Astrocyte of the hippocampus (primary cell): ENCODE measurements at regions not wholly inside any gene's neighbourhood (a gene's known extent, or its start where the extent isn't known, plus 50 kb on each side); places are given as distances from the start of the nearest gene placed in this dataset.

Experiments used
- DNase-seq: peaks from one replicate; pipeline ENCODE4 v3.0.0; 2011; ENCODE audit warnings: low read depth, low spot score

DNA sequence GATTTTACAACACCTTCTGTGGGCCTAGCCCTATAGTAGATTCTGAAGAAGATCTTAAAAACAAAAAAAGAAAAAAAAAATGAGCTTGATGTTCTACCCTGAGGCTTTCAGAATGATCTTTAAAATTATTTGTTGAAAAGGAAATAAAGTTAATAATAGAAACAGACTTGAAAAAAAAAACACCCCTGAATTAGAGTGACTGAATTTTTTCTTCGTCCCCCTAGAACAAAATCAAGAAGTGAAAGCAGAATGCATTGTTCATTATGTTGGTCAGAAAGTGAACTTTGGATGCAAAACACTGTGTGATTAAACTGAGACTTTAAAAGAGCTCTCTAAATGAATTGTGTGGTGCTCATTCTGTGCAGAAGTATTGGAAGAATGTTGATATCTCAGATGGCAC, 1384.4 kb upstream of the PIK3C3 start:
- no peak for DNase-seq

DNA sequence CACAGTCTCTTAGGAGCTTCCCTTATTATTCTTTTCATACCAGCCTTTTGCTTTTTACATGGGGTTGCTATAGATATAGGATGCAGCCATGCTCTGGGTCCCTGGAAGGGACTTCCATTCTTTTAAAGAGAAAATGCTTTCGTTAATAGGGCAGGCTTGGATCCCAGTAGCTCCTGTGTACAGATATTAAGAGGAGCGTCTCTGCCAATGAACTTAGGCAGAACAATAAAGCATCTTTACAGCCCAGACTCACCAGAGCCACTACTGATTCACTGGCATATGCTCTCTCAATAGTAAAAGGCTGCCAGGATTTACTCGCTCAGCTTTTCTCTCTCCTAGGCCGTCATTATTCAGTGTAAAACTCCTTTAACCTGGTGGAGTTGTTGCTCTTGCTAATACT, 1385.4 kb upstream of the PIK3C3 start:
- DNase-seq: no peak

DNA sequence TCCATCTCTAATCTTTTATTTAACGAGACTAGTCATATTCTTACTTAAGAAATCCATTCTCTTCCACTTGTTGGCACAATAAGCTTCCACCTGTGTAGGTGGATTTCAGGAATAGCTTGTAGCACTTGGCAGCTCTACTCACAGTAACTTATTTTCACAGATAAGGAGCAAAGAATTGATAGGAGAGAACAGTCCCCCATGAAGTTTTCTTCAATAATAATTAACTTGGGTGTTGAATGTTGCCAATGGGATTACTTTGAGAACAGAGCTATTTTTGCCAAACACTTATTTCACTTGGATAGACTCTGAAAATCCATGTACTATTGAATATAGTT, 1388.6 kb upstream of the PIK3C3 start:
- no peak for DNase-seq

DNA sequence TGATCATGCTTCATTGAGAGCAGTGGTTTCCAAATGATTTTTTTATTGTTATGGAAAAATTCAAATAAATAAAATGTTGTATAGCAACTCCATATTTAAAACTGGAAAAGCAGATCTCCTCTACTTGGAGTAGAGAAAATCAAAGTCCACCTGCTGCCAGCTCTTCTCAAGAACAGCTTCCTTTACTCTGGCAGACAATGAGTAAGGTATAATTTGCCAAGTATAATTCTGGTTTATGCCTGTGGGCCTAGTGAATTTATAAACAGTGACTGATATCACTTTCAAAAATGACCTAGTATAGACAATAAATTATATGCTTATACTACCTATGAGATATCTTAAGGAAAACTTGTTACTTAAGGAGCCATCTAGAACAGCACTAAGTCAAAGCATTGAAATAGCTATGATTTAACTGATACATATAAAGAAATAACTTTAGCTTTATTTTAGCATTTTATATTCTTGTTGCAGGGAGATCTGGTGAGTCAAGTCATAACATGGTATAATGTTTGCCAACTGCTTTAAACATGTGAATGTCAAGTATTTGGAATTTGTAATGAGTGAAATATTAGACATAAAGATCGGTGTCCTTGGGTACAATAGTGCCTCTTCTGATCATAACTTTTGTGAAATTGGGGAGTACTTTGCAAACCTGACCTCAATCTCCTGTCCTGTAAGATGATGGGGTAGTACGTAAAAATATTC, 1389.1 kb upstream of the PIK3C3 start:
- no peak for DNase-seq

DNA sequence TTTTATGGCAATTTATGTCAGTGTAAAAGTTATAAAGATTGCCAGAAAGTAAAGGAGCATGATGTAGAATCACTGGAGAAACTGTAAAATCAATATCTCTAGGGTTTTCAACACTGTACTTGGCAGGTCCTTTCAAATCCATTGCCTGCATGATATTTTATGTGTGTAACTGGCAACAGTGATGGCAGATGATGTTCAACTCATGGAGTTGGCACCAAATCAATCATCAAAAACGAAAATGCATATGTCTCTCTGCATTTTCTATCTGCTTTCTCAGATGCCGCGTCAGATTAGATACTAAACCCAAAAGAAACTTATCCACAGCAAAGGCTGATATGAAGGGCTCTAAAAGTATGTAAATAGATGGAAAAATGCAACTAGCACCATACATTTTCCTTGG, 1395.5 kb upstream of the PIK3C3 start:
- DNase-seq: no peak

DNA sequence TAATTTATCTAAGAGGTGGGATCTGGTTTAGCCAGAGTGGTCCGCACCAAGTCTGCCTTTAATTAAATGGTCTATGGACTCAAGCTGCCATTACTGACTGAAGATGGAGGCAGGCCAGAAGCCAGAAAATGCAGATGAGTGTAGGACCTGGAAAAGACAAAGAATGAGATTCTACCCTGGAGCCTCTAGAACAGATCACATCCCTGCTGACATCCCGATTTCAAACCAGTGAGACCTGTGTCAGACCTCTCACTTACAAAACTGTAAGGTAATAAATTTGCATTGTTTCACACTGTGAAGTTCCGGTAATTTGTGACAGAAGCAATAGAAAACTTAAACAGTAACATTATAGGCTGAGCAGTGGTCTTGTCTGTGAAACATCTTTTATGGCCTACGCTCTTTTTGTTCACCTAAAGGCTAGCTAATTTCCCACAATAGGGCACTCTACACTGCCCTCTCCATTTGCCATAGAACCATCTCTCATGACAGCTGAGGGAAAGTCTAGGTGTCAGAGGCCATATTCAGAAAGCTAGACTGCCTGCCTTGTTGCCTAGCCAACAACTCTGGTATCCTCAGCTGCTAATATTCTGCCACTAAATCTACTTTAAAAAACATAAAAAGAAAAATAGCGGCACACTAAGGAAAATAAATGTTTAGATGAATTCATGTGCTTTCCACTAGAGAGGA, 1396.2 kb upstream of the PIK3C3 start:
- no peak for DNase-seq

DNA sequence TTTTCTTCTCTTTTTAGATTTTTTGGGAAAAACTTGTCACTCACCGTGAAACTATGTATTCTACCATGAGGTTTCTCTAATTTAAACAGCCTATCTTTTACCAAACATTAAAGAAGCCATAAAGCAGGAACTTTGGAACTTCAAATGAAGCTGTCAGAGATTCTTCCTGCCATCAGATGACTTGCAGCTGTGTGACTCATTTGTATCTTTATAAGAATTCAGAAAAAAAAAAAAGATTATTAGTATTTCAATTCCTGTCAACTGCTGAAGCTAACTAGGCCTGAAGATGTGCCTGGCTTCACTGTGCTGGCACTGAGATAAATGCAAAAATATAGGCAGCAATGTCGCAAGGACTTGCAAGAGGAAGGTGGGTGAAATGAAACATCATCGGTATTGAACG, 1399.1 kb upstream of the PIK3C3 start:
- DNase-seq: no peak

DNA sequence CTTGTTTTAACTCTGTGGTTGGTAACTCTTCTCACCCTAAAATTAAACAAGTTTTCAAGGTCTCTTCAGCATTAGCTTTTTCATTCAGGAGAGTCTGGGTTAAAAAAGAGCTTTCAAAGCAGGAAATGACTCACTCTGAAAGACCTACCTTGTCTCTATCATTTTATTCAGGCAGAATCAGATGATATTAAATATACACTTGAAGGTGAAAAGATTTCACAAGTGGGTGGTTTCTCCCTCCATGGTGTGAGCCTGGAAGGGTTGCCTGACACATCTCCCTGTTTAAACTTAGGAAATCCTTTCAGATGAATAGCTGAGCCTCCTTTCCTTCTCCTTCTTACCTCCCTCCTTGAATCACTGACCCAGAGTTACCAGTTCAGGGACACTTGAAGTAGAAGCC, 1402.0 kb upstream of the PIK3C3 start:
- DNase-seq: no peak

DNA sequence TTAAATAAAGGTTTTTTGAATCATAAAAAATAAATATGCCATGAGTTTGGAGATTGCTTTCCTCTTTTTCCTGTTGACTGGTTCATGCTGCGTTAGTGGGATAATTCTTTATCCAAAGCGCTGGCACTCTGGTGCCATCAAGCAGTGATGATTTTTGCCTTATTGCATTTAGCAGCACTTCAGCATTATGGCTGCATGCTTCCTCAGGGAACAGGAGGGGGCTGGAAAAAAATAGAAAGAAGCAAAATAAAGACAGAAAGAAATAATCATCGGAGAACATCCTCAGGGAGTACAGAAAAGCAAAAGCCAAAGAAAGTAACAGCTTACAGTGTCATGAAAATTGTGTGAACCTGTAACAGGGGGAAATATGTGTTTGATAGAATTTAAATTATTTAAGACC, 1408.2 kb upstream of the PIK3C3 start:
- no peak for DNase-seq

DNA sequence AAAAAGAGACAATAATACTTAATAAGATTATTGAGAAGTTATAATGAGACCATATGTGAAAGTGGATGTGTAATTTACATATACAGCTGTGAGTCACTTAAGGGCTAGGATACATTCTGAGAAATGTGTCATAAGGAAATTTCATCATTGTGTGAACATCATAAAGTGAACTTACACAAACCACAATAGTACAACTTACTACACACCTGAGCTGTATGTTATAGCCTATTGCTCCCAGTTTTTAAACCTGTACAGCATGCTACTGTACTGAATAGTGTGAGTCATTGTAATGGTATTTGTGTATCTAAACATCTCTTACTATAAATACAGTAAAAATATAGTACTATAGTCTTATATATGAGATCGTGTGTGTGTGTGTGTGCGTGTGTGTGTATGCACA, 1420.3 kb upstream of the PIK3C3 start:
- no peak for DNase-seq

DNA sequence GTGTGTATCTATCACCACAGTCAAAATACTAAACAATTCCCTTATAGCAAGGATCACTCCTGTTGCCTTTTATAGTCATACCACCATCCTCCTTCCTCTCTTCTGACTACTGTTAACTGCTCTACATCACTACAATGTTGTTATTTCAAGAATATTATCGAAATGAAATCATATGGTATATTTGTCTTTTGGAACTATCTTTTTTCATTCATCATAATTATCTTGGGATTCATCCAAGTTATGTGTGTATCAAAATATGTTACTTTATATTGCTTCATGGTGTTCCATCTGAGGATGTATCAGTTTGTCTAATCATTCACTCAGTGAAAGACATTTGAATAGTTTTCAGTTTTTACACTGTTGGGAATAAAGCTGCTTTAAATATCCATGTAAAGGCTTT, 1423.0 kb upstream of the PIK3C3 start:
- DNase-seq: no peak

DNA sequence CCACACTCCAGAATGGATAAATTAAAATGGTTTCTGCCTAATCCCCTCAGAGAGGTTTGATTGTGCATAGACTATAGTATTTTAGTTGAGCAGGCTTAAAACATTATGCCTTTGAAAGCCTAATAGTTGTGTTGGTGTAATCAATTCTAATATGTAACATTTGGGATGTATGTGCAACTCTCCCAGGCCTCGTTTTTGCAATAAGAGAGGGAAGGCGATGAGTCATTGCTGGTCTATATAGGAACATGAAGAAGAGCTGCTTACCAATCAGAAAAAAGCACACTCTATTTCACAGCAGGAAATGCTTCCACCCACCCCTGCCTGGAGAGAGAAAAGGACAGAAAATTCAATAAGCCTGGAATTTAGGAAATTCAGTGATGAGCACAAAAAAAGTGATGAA, 1424.0 kb upstream of the PIK3C3 start:
- no peak for DNase-seq

DNA sequence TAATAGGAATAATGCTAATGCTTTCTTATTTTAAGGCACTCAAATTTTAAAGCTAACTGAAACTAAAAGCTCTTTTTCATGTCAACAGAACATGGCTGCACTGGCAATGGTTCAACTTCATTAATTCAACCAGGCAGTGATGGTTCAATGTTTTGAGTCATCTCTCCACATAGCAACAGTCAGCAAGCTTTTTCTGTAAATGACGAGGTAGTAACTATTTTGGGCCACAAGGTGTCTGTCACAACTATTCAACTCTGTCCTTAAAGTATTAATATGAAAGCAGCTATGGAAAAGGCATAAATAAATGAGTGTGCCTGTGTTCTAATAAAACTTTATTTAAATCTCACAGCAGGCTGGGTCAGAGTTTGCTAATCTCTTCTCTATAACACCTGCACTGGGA, 1425.6 kb upstream of the PIK3C3 start:
- peak; percentile 43 for DNase-seq

DNA sequence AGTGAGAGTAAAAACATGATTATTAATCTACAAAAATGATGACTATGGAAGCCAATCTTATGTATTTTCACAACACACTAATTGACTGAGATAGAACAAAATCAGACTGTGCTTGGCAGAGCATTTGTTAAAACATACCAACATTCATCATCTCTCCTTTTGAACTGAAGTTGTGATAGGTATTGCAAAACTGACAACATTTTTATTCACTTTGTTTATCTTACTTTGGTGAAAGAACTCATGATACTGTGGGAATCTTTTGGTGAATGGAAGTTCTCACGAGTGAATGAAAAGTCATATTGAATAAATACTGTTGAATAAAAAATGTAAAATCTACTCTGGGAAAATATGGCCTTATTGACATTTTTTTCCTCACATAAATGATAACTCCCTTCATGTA, 1430.2 kb upstream of the PIK3C3 start:
- no peak for DNase-seq

DNA sequence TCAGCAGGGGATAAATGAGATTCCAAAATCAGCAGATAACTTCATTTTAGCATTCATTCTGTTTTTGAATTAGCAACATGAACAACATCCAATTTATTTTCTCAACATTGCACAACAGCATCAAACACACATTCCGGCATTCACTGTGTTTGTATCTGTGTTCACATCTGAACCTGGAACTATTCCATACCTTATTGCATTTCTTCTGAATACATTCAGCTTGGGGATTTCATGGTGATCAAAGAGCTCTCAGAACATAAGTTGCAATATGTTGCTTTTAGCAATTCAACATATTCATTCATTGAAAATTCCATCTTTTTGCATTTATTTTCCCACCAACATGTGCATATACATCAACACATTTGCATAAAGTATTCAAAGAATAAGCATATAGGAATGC, 1431.7 kb upstream of the PIK3C3 start:
- no peak for DNase-seq

DNA sequence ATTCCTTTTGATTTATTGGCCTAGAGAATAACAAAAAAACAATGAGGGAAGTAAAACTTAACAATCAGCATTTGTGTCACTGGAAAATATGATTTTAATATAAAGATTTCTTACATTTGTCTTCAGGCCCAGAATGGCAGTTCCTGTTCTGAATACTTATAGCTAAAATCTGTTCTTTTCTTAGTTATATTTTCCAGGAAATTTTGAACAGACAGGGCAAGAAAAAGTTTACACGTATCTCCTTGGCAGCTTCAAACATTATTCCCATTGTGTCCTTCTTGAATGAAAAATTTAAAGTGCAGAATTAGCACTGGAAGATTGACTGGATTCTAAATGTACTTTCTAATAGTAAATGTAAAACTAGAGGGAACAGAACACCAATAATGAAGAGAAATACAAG, 1454.0 kb upstream of the PIK3C3 start:
- DNase-seq: no peak

DNA sequence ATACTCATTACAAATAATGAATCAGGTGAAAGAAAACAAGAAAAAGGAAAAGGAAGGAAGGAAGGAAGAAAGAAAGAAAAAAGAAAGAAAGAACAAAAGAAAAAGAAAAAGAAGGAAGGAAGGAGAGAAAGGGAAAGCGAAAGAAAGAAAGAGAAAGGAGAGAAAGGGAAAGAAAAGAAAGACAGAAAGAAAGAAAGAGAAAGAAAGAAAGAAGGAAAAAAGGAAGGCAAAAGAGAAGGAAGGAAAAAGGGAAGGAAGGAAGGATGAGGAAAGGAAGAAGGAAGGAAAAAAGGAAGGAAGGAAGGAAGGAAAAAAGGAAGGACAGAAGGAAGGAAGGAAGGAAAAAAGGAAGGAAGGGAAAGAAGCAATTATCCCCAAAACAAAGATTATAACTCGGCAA, 1460.4 kb upstream of the PIK3C3 start:
- no peak for DNase-seq

DNA sequence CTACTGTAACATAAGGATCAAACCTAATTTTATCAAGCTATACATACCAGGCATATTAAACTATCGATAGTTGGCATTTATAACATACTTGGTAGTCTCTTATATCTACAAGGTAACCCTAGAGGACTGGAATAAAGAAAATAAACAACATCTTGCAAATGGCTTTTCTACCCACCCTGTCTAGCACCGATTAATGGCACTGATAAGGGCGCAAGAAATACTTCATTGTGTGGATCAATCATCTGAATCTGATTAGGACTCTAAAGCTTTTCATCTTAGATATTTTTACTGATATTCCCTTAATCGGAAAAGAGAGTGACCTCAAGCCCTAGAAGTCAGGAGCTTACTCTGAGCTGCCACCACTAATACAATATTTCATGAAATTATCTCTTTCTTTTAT, 1461.7 kb upstream of the PIK3C3 start:
- no peak for DNase-seq

DNA sequence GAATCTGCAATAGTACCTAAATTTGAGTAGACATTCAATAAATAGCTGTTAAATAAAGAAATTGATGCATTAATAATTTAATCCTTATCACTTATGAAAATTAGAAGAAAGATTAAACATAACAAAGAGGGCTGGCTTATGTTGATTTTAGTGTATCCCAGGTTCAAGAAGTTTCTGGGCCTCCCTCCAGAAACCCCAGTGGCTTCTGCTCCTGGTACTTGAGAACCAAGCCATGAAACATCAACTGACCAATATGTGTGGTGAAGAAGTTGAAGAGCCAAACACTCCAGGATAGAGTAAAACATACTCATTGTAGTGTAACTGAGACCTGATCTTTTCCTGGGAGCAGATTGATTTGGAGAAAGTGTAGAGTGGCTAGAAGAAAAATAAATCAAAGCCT, 1465.7 kb upstream of the PIK3C3 start:
- DNase-seq: no peak

DNA sequence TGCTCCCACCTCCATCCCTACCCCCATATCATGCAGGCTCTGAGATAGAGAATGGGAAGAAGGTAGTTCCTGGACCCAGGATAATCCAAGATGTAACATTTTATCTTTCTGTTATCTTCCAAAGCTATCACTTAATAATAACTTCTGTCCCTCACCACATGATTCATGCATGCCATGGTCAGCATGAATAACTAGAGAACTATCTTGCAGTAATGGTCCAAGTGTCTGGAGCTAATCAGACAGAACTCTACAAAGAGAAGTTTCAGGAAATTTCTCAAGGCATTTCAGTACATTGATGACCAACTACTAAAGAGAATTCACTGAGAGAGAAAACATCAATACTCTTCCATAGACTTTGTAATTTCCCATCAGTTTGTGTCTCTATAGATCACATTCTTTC, 1469.7 kb upstream of the PIK3C3 start:
- DNase-seq: peak; percentile 54

DNA sequence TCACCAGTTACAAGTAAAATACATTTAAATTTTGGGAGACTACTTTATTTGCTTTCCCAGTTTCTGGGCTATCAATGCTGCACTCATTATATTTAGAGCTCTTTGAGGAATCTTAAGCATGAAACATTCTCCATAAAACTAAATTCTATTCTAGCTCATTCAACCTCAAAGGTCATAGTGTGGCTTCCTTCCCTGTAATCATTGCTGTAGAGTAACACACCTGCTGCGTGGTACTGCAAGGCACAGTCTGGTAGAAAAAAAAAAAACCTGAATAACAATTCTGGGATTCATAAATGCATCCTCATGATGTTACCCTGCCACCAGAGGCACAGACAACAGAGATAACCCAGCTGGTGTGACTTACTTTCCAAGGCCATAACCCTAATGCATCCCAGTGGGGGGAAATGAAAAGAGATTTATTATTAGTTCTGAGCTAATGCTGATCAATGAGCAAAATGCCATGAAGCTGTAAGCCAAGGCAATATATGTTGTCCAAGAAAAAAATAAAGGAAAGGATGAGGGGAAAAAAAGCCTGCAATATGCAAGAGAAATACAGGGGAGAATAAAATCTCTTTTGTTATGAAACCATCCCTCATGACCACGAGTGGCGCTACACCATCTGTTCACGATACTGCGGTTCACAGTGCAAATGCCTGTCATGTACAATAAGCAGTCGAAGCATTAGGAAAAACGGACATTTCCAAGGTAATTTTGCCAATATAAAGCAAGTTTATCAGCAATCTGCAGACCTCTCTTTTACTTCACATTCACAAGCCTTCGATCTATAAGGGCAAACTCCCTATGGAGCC, 1481.6 kb upstream of the PIK3C3 start:
- no peak for DNase-seq

DNA sequence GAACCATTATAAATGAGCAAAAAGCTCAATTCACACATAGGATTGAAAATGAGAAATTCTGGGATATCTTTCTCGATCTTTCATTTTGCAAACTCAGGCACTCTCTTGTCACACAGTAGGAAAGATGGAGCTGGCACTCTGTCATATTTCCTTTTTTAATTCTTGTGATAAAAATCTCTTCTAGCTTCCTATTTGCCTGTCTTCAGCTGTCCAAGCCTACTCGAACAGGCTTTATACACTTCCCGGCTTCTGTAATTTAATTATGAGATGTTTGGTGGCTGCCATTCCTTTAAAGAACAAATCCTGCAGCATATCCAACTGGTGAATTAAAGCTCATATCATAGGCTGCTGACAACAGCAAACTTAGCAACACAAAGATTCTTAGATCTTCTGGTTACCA, 1484.3 kb upstream of the PIK3C3 start:
- no peak for DNase-seq

DNA sequence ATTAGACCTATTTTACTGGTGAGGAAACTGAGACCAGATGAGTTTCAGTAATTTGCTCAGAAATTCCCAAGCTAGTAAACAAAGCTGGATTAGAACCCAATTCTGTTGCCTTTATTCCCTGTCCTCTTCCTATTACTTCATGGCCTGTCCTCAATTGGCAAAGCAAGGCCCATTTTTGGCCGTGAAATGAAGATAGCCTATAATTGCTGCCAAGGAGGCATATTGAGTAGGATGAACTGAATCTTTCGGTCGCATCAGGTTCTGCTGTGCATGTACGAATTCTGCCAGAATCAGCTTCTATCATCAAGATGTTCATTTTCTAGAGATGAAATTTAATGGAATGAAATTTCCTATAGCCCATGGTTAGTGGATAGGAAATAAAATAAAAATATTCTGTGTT, 1485.2 kb upstream of the PIK3C3 start:
- DNase-seq: no peak
